CD4-positive, alpha-beta T cell treated with Interleukin-4 for 1 hour (primary cell): ENCODE measurements at regions not wholly inside any gene's neighbourhood (a gene's known extent, or its start where the extent isn't known, plus 50 kb on each side); places are given as distances from the start of the nearest gene placed in this dataset.
"Not testable (repeated sequence)": the region's sequence is repeated elsewhere in the genome, so short reads cannot be mapped to it uniquely, and the experiment has no call there.

Experiments used
- DNase-seq, 2 donors: peaks; one replicate each; pipeline ENCODE4 v3.0.0-alpha.2; 2020 to 2022

GRCh38 chr10:29740981-29741545 lies 106.3 kb upstream of the SVIL start:
- DNase-seq: no peak

- no peak for DNase-seq
Observed at GRCh38 chr10:29738341-29738740, 103.6 kb upstream of the SVIL start.

GRCh38 chr10:29737074-29737593 lies 102.4 kb upstream of the SVIL start:
- DNase-seq: peak in 1 of 2 donors; percentile 22

- DNase-seq: peak in 1 of 2 donors; percentile 17
Observed at GRCh38 chr10:29736366-29737073, 101.7 kb upstream of the SVIL start.

GRCh38 chr10:29735628-29736365 lies 101.0 kb upstream of the SVIL start:
- peak; percentile 85 for DNase-seq

GRCh38 chr10:29734962-29735627 lies 100.3 kb upstream of the SVIL start:
- peak; percentile 60 to 62 for DNase-seq

GRCh38 chr10:29734640-29734961 lies 99.8 kb upstream of the SVIL start:
- no peak for DNase-seq

- no peak for DNase-seq
Observed at GRCh38 chr10:29733323-29733722, 98.6 kb upstream of the SVIL start.

- no peak for DNase-seq
Observed at GRCh38 chr10:29732918-29733317, 98.1 kb upstream of the SVIL start.

- DNase-seq: no peak
Observed at GRCh38 chr10:29731760-29732159, 97.0 kb upstream of the SVIL start.

GRCh38 chr10:29730969-29731368 lies 96.2 kb upstream of the SVIL start:
- no peak for DNase-seq

GRCh38 chr10:29730458-29730857 lies 95.7 kb upstream of the SVIL start:
- no peak for DNase-seq

GRCh38 chr10:29728541-29729049 lies 93.8 kb upstream of the SVIL start:
- DNase-seq: no peak

- DNase-seq: not testable (repeated sequence)
Observed at GRCh38 chr10:29725927-29726326, 91.2 kb upstream of the SVIL start.

GRCh38 chr10:29725133-29725720 lies 90.5 kb upstream of the SVIL start:
- peak in 1 of 2 donors; percentile 20 for DNase-seq

GRCh38 chr10:29723726-29724125 lies 89.0 kb upstream of the SVIL start:
- DNase-seq: no peak

GRCh38 chr10:29722777-29723176 lies 88.0 kb upstream of the SVIL start:
- DNase-seq: no peak

- no peak for DNase-seq
Observed at GRCh38 chr10:29720149-29720548, 85.4 kb upstream of the SVIL start.

- DNase-seq: no peak
Observed at GRCh38 chr10:29719281-29719675, 84.5 kb upstream of the SVIL start.

- DNase-seq: no peak
Observed at GRCh38 chr10:29715296-29715695, 80.5 kb upstream of the SVIL start.

- DNase-seq: no peak
Observed at GRCh38 chr10:29714096-29714874, 79.5 kb upstream of the SVIL start.

- no peak for DNase-seq
Observed at GRCh38 chr10:29713450-29713849, 78.7 kb upstream of the SVIL start.
